ENCODE measurements at regions not wholly inside any gene's neighbourhood (a gene's known extent, or its start where the extent isn't known, plus 50 kb on each side); places are given as distances from the start of the nearest gene placed in this dataset.

DNA sequence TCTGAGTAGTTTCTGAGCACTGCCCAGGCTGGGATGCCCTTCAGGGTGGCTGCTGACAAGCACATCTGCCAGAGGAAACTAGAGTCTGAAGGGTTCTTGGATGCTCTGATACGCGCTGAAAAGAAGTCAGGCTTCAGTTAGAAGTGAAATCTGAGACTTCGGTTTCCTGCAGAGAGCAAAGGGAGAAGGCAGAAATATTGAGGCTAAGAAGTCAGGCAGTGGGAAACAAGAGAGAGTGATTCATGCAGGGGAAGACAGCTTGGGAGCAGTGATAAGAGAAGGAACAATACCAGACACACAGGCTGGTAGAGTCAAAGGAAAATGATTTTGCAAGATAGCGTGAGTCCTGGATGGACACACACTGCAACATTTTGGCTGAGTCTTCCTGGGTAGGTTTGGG, 51.0 kb upstream of the BOD1L2 start:
- TF ChIP-seq, protein P1, sequence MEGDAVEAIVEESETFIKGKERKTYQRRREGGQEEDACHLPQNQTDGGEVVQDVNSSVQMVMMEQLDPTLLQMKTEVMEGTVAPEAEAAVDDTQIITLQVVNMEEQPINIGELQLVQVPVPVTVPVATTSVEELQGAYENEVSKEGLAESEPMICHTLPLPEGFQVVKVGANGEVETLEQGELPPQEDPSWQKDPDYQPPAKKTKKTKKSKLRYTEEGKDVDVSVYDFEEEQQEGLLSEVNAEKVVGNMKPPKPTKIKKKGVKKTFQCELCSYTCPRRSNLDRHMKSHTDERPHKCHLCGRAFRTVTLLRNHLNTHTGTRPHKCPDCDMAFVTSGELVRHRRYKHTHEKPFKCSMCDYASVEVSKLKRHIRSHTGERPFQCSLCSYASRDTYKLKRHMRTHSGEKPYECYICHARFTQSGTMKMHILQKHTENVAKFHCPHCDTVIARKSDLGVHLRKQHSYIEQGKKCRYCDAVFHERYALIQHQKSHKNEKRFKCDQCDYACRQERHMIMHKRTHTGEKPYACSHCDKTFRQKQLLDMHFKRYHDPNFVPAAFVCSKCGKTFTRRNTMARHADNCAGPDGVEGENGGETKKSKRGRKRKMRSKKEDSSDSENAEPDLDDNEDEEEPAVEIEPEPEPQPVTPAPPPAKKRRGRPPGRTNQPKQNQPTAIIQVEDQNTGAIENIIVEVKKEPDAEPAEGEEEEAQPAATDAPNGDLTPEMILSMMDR (IDR thresholded peaks at IDR 0.05): no peak
- TF ChIP-seq POLR2A (IDR thresholded peaks at IDR 0.05): no peak
- no peak overlapping the region for H3K4me3 ChIP-seq
- WGBS (ENCODE audit: insufficient coverage, low coverage, low lambda C conversion rate, missing lambda C conversion rate): 31% methylated on average over 4 of the region's 4 CpGs
- no peaks in the 10 kb centered on the region for H3K4me1 ChIP-seq
- H3K27ac ChIP-seq: no peak overlapping the region
- H3K9me3 ChIP-seq: no peaks in the 10 kb centered on the region
- no peaks in the 10 kb centered on the region for H3K27me3 ChIP-seq
- ATAC-seq: no peak
- no peaks in the 10 kb centered on the region for H3K36me3 ChIP-seq
- intact Hi-C loops (cut with DNase I): no loop called here
- DNase-seq: no peak

Measured in right lobe of liver (tissue), 6 donors.